GM10266 (cell line): ENCODE measurements at regions not wholly inside any gene's neighbourhood (a gene's known extent, or its start where the extent isn't known, plus 50 kb on each side); places are given as distances from the start of the nearest gene placed in this dataset.

Experiments used
- DNase-seq: peaks from one replicate; pipeline ENCODE4 v3.0.0; 2012; ENCODE audit errors: extremely low spot score
- TF ChIP-seq, protein P1 (sequence below): IDR thresholded peaks from 2 replicates; pipeline ENCODE4 v1.5.1; 2012; ENCODE audit warnings: mild to moderate bottlenecking, low read depth; ENCODE audit not compliant: control insufficient read depth, insufficient read depth; ENCODE audit errors: missing control alignments

DNA sequence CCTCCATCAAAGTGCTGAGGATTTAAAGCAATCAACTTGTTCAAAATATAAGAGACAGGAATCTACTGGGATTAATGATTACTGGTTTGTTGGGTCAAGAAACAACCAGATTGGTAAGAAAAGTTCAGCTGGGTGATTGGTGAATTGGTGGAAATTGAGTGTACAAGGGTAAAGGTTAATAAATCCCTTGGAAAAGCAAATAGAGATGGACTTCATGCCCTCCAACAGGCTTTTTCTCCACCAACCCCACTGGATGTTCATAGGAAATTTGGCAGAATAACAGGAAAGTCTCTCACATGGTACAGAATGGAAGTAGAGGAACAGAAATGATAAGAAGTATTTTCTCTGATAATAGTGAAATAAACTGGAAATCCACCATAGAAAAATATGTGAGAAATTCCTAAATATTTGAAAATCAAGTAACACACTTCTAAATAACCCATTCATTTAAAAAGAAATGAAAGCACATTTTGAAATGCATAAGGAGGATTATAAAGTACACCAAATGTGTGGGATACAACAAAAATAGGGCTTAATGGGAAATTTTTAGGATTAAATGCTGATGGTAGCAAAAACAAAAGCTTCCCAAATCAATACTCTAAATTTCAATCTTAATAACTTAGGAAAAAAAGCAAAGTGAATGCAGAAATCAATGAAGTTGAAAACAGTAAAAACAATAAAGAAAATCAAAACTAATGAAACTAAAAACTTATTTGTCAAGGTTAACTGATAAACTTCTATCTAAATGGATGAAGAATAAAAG, 426.2 kb downstream of the HTR1A start:
- DNase-seq, result no peak
- TF ChIP-seq, protein P1, sequence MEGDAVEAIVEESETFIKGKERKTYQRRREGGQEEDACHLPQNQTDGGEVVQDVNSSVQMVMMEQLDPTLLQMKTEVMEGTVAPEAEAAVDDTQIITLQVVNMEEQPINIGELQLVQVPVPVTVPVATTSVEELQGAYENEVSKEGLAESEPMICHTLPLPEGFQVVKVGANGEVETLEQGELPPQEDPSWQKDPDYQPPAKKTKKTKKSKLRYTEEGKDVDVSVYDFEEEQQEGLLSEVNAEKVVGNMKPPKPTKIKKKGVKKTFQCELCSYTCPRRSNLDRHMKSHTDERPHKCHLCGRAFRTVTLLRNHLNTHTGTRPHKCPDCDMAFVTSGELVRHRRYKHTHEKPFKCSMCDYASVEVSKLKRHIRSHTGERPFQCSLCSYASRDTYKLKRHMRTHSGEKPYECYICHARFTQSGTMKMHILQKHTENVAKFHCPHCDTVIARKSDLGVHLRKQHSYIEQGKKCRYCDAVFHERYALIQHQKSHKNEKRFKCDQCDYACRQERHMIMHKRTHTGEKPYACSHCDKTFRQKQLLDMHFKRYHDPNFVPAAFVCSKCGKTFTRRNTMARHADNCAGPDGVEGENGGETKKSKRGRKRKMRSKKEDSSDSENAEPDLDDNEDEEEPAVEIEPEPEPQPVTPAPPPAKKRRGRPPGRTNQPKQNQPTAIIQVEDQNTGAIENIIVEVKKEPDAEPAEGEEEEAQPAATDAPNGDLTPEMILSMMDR, result no peak

DNA sequence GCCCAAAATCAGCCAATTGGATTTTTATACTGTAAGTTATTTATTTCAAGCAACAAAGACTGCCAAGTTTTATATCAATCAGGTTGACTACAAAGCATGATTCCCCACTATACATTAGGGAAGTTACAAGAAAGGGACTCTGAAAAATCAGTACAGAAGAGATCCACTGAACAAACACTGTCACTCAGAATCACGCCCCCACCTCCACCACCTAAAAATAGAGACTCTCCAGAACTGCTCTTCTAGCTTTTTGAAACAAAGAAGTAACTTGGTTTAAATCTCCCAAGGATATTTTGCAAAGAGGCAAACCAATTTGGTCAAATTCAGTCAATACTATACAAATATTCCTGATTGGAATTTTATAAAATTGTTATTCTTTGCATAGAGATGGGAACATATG, 438.0 kb downstream of the HTR1A start:
- TF ChIP-seq, protein P1, result no peak
- no peak for DNase-seq

DNA sequence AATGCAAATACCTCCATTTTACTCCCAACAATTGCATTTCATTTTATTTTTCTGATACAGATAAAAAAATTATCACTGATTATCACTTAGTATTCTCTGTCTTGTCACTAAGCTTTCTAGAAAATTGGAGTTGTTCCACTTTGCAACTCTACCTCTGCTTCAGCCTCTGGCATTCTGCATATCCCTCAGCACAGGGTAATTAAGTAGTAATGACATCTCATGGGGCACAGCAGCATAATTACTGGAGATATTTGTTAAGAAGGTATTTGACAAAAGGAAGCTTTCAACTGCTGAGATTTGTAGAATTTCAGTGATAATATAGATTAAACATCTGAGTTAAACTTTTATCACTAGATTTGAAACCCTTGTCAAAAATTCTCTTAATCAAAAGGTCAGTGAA, 446.2 kb downstream of the HTR1A start:
- TF ChIP-seq, protein P1, result no peak
- DNase-seq, result no peak

DNA sequence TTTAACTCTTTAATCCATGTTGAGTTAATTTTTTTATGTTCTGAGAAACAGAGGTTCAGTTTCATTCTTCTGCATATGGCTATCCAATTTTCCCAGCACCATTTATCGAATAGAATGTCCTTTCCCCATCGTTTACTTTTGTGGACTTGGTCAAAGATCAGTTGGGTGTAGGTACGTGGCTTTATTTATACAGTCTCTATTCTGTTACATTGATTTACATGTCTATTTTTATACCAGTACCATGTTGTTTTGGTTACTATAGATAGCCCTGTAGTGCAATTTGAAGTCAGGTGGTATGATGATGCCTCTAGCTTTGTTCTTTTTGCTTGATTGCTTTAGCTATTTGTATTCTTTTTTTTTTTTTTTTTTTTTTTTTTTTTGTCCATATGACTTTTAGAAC, 462.0 kb downstream of the HTR1A start:
- TF ChIP-seq, protein P1, result no peak
- DNase-seq, result no peak

DNA sequence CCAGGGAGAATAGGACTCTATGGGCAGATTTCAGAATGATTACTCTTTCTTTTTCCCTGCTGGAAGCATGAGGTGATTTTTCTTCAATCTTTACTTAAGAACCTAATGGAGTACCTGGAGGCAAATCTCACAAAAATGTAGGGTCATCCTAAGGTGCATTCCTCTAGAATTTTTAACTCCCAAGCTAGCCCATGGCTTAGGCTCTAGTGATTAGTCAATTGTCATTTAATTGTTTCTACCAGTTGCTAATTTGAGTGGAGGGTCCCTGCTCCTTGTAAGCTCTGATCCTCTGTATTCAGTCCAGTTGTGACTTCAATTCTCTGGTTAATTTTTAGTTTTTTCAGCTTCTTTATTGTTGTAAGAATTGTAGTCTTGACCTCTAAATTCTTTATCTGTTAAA, 467.0 kb downstream of the HTR1A start:
- no peak for DNase-seq
- TF ChIP-seq, protein P1, result no peak

DNA sequence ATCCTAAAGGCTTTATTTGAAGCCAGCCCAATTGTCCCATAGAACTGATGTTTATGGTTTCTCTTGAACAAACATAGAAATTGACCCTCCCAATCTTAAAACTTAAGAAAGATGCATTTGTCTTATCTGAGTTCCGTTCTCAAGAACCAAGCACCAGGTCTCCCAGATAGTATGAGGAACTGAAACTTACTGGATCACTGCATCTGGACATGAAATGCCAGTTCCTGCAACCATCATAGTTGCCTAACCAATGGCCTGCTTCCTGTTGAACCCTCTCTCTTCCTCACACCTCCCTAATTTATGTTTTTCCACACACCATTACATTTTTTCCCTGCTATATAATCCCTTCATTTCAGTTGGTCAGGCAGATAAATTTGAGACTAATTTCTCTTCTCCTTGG, 478.9 kb downstream of the HTR1A start:
- no peak for DNase-seq
- TF ChIP-seq, protein P1, result no peak

DNA sequence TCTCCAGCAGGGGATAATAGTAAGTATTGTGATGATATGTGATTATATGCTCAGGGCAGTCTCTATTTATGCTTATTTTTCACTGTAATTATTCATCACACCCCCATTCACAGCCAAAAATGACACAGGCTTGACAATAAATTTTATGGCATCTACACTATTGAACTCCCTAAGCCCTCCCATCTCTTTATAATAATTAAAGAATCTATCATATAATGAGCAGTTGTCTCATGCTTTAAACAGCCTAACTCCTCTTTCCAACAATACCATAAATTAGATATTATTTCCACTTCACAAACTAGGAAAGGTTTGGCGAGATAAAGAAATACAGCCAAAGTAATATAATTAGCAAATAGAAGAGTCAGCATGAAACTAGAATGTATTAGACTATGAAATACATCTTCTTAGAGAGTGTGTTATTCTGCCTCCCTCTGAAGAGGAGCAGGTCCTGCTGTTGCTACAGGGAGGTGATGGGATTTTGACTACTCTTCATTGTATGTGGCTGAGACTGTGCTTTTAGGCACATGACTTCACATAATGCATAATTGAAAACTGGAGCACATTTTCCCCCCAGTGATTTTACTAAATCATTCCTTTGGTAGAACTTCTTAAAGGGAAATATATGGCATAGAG, 488.8 kb downstream of the HTR1A start:
- TF ChIP-seq, protein P1, result no peak
- no peak for DNase-seq
